Heart left ventricle (tissue), 16 donors: ENCODE measurements at regions not wholly inside any gene's neighbourhood (a gene's known extent, or its start where the extent isn't known, plus 50 kb on each side); places are given as distances from the start of the nearest gene placed in this dataset.

Experiments
- ATAC-seq, 4 donors: fragments of 200-7000 bp; cut with Tn5 transposase; one replicate each; pipeline ENCODE4 v1.9.1; 2020 to 2022; ENCODE audit warnings: moderate library complexity in 4 of 4, mild to moderate bottlenecking in 3 of 4, moderate number of reproducible peaks in 1 of 4
- DNase-seq, 5 donors: peaks; one replicate each; pipeline ENCODE4 v3.0.0-alpha.2; 2020
- H3K27ac ChIP-seq, 12 donors: fragments of 200-600 bp; sonication (generic) in 4 of 12; one replicate each; pipeline versions ENCODE4 v1.5.0 to v1.8.0; 2016 to 2022; ENCODE audit warnings: mild to moderate bottlenecking in 2 of 12
- H3K27me3 ChIP-seq, 9 donors: fragments of 200-600 bp; sonication (generic) in 2 of 9; one replicate each; pipeline versions ENCODE4 v1.5.1 to v1.8.0; 2016 to 2022; ENCODE audit warnings: mild to moderate bottlenecking in 3 of 9
- H3K36me3 ChIP-seq, 9 donors: fragments of 200-600 bp; sonication (generic) in 2 of 9; one replicate each; pipeline versions ENCODE4 v1.5.0 to v1.8.0; 2018 to 2022; ENCODE audit warnings: mild to moderate bottlenecking in 2 of 9
- H3K4me1 ChIP-seq, 12 donors: fragments of 200-600 bp; sonication (generic) in 4 of 12; one replicate each; pipeline versions ENCODE4 v1.5.0 to v1.8.0; 2016 to 2022; ENCODE audit warnings: mild to moderate bottlenecking in 3 of 12
- H3K4me3 ChIP-seq, 12 donors: fragments of 200-600 bp; sonication (generic) in 4 of 12; one replicate each; pipeline versions ENCODE4 v1.5.0 to v1.8.0; 2017 to 2022; ENCODE audit warnings: mild to moderate bottlenecking in 9 of 12, moderate library complexity in 4 of 12
- H3K9me3 ChIP-seq, 12 donors: fragments of 200-600 bp; sonication (generic) in 4 of 12; one replicate each; pipeline versions ENCODE4 v1.5.0 to v1.8.0; 2016 to 2022; ENCODE audit warnings: mild to moderate bottlenecking in 1 of 12
- POLR2A ChIP-seq, 2 donors: fragments of 450-650 bp; IDR thresholded peaks; one replicate each; pipeline ENCODE4 v1.6.1; 2017; ENCODE audit warnings: antibody characterized with exemption in 2 of 2, mild to moderate bottlenecking in 2 of 2, moderate library complexity in 2 of 2
- WGBS, 4 donors: extraction: QIAGEN DNeasy Blood & Tissue Kit in 2 of 4; methylation state at CpG; one replicate each; pipeline versions ENCODE4 v1.1.5 to v1.1.7; 2013 to 2018; 5-methylcytosine and 5-hydroxymethylcytosine counted together
- intact Hi-C, 10 donors: fragments of 100-400 bp; cut with DNase I; formaldehyde crosslinking; loops; one replicate each; pipeline versions ENCODE4 v1.11.1 to v1.14.2; 2022
- TF ChIP-seq, protein P1 (sequence below), 12 donors: fragments of 200-600 bp; sonication (generic) in 4 of 12; IDR thresholded peaks; one replicate each; pipeline versions ENCODE4 v1.5.0 to v1.8.0; 2018 to 2022; ENCODE audit warnings: antibody characterized with exemption in 12 of 12, mild to moderate bottlenecking in 5 of 12
- donor health status: ischemic (EF 13 %, LVEDD 7.1; RV severe dilation, severe dysfunction).
- donor health status: healthy with polysubstance abuse.
- donor health status: DM: no; HTN: yes; CAD: no.
- donor health status: DM: no; HTN: no; CAD: no.
- donor health status: ischemic (EF 25% LVEDD 6.9; RV normal size, moderate dysfunction).
- donor health status: ischemic (EF 25% LVEDD 5.7; RV mildly dilated, moderate dysfunction).
- donor health status: healthy.
- donor health status: DM: yes; HTN: yes; CAD: no.
- donor health status: ischemic (EF 35%, LVEDD 5.7; RV mildly dilated, moderate dysfunction).
- donor health status: nonischemic (EF 11% LVEDD 7.7; RV severe dilation, severe dysfunction).
- donor health status: DM: yes; HTN: yes; CAD: no.
- donor health status: PGD.
- donor health status: ischemic (EF 29% LVEDD 5.4; RV normal size, mild dysfunction).
- donor health status: nonischemic (EF 23%, LVEDD 6.1; RV moderate dilation, normal function).

- 47 to 57% (median 51%) methylated on average over 6 of the region's 6 CpGs for WGBS, 4 donors
- Histone ChIP-seq H3K9me3 (peaks cover 0 to 5% (median 0%) of the 10 kb centered on the region in 12 donors), H3K27me3 (no peaks in the 10 kb centered on the region), H3K27ac (no peak overlapping the region), H3K4me1 (peaks cover 0 to 4% (median 0%) of the 10 kb centered on the region in 12 donors), H3K4me3 (no peak overlapping the region), H3K36me3 (no peaks in the 10 kb centered on the region)
- DNase-seq (no peak), ATAC-seq (no peak)
- intact Hi-C loops: no loop called here
- TF ChIP-seq, protein P1, sequence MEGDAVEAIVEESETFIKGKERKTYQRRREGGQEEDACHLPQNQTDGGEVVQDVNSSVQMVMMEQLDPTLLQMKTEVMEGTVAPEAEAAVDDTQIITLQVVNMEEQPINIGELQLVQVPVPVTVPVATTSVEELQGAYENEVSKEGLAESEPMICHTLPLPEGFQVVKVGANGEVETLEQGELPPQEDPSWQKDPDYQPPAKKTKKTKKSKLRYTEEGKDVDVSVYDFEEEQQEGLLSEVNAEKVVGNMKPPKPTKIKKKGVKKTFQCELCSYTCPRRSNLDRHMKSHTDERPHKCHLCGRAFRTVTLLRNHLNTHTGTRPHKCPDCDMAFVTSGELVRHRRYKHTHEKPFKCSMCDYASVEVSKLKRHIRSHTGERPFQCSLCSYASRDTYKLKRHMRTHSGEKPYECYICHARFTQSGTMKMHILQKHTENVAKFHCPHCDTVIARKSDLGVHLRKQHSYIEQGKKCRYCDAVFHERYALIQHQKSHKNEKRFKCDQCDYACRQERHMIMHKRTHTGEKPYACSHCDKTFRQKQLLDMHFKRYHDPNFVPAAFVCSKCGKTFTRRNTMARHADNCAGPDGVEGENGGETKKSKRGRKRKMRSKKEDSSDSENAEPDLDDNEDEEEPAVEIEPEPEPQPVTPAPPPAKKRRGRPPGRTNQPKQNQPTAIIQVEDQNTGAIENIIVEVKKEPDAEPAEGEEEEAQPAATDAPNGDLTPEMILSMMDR (IDR thresholded peaks at IDR 0.05): no peak
- TF ChIP-seq POLR2A (IDR thresholded peaks at IDR 0.05): no peak
Measured at GRCh38 chr3:18657858-18658820, 233.0 kb upstream of the SATB1 start.

DNA sequence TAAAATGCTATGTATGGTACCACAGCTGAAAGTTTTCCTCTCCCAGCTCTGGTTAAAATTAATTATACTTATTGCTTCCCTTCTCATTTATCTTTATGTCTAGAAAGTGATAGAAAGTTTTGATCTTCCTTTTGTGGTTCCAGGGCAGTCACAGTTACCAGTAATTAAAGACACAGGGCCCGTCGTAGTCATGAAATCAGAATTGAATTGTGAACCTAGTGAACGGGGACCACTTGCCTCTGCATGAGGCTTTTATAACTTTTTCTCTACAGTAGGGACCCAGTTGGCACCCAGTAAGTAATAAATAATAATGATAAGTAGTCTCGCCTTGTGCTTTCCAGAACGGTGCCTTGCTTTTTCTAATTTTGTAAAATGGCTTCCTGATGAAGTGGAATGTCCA is 231.7 kb upstream of the SATB1 start:
- Histone ChIP-seq H3K9me3 (peaks cover 0 to 5% (median 0%) of the 10 kb centered on the region in 12 donors), H3K27me3 (no peaks in the 10 kb centered on the region), H3K36me3 (no peaks in the 10 kb centered on the region), H3K4me3 (no peak overlapping the region), H3K4me1 (peaks cover 0 to 4% (median 0%) of the 10 kb centered on the region in 12 donors), H3K27ac (no peak overlapping the region)
- ATAC-seq (no peak), DNase-seq (no peak)
- WGBS, 4 donors: 70 to 87% (median 82%) methylated on average over 5 of the region's 5 CpGs
- intact Hi-C loops: no loop called here
- no peak for TF ChIP-seq POLR2A (IDR thresholded peaks at IDR 0.05)
- TF ChIP-seq, protein P1 (IDR thresholded peaks at IDR 0.05): no peak

- no peak overlapping the region for H3K27ac ChIP-seq
- no peak for DNase-seq
- 77 to 89% (median 78%) methylated on average over 2 of the region's 2 CpGs for WGBS, 4 donors
- TF ChIP-seq, protein P1 (IDR thresholded peaks at IDR 0.05): no peak
- TF ChIP-seq POLR2A (IDR thresholded peaks at IDR 0.05): no peak
- no peak for ATAC-seq
- intact Hi-C loops: no loop called here
- peaks cover 0 to 5% (median 0%) of the 10 kb centered on the region in 12 donors for H3K9me3 ChIP-seq
- H3K4me1 ChIP-seq: peaks cover 0 to 4% (median 0%) of the 10 kb centered on the region in 12 donors
- no peaks in the 10 kb centered on the region for H3K36me3 ChIP-seq
- H3K27me3 ChIP-seq: no peaks in the 10 kb centered on the region
- no peak overlapping the region for H3K4me3 ChIP-seq
Measured at GRCh38 chr3:18656410-18656809, 231.3 kb upstream of the SATB1 start.

- Histone ChIP-seq H3K4me1 (peaks cover 0 to 4% (median 0%) of the 10 kb centered on the region in 12 donors), H3K9me3 (no peaks in the 10 kb centered on the region), H3K4me3 (no peak overlapping the region), H3K27me3 (no peaks in the 10 kb centered on the region), H3K27ac (no peak overlapping the region), H3K36me3 (no peaks in the 10 kb centered on the region)
- no peak for ATAC-seq
- 64 to 80% (median 72%) methylated on average over 1 of the region's 1 CpG for WGBS, 4 donors
- intact Hi-C loops: no loop called here
- TF ChIP-seq, protein P1 (IDR thresholded peaks at IDR 0.05): no peak
- no peak for TF ChIP-seq POLR2A (IDR thresholded peaks at IDR 0.05)
- no peak for DNase-seq
Measured at GRCh38 chr3:18655827-18656226, 230.7 kb upstream of the SATB1 start.
